NAMALWA (cell line): ENCODE measurements at regions not wholly inside any gene's neighbourhood (a gene's known extent, or its start where the extent isn't known, plus 50 kb on each side); places are given as distances from the start of the nearest gene placed in this dataset.

Experiments used
- DNase-seq: peaks from one replicate; pipeline ENCODE4 v3.0.0-alpha.2; 2015; ENCODE audit warnings: low spot score

- no peak for DNase-seq
Observed at GRCh38 chrX:69110116-69110530, 55.1 kb downstream of the PJA1 start.

GRCh38 chrX:69109706-69110105 is 55.5 kb downstream of the PJA1 start:
- DNase-seq = no peak

DNA sequence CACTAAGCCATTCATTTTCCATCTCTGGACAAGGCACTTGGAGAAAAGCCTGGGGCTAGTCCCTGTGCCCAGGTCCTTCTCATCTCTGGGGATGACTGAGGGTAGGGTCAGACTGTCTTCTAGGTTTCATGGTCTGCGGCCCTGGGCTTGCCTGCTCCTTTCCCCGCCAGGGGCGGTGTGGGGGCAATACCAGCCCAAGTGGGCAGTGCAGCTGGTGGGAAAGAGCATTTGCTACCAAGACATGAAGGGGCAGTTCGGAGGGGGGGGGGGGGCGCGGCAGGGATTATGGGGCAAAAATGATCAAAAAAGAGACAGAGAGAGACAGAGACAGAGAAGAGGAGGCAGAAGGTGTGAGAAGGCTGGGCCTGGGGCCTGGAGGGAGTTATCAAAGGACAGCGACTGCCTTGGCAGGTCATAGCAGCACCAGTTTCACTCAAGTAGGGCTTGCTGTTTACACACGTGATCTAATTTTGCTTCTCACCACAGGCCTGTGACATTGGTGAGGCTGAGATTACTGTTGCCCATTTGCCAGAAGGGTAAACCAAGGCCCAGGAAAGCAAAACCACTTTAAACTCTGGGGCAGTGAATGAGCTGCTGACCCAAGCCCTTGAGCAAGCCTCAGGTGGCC is 56.1 kb downstream of the PJA1 start:
- DNase-seq = no peak

- no peak for DNase-seq
Observed at GRCh38 chrX:69107747-69108401, 57.4 kb downstream of the PJA1 start.

- DNase-seq = no peak
Observed at GRCh38 chrX:69107231-69107739, 58.0 kb downstream of the PJA1 start.

GRCh38 chrX:69104756-69105434 is 60.4 kb downstream of the PJA1 start:
- no peak for DNase-seq

DNA sequence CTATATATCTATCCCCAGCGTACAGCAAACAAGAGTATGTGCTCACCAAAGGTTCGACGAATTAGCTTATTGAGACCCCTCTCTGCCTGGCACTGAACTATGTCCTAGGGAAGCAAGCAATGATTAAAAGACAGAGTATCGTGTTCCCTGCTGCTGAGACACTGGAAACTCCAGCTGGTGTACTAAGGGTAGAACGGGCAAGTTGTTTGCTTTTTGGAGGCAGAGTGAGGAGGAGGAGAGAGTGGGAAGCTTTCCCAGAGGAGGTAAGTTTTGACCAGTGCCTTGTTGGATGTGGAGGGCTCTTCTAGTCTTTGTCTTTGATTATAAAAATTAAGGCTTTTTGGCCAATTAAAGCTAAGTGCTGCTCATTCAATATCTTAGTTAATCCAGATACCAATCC is 61.7 kb downstream of the PJA1 start:
- DNase-seq = no peak

- no peak for DNase-seq
Observed at GRCh38 chrX:69102612-69103194, 62.5 kb downstream of the PJA1 start.

GRCh38 chrX:69101683-69102251 is 63.5 kb downstream of the PJA1 start:
- DNase-seq = no peak

GRCh38 chrX:69100478-69100877 is 64.8 kb downstream of the PJA1 start:
- no peak for DNase-seq

GRCh38 chrX:69097451-69098236 is 67.6 kb downstream of the PJA1 start:
- no peak for DNase-seq

- no peak for DNase-seq
Observed at GRCh38 chrX:69096963-69097362, 68.3 kb downstream of the PJA1 start.

- no peak for DNase-seq
Observed at GRCh38 chrX:69094977-69095669, 70.1 kb downstream of the PJA1 start.

DNA sequence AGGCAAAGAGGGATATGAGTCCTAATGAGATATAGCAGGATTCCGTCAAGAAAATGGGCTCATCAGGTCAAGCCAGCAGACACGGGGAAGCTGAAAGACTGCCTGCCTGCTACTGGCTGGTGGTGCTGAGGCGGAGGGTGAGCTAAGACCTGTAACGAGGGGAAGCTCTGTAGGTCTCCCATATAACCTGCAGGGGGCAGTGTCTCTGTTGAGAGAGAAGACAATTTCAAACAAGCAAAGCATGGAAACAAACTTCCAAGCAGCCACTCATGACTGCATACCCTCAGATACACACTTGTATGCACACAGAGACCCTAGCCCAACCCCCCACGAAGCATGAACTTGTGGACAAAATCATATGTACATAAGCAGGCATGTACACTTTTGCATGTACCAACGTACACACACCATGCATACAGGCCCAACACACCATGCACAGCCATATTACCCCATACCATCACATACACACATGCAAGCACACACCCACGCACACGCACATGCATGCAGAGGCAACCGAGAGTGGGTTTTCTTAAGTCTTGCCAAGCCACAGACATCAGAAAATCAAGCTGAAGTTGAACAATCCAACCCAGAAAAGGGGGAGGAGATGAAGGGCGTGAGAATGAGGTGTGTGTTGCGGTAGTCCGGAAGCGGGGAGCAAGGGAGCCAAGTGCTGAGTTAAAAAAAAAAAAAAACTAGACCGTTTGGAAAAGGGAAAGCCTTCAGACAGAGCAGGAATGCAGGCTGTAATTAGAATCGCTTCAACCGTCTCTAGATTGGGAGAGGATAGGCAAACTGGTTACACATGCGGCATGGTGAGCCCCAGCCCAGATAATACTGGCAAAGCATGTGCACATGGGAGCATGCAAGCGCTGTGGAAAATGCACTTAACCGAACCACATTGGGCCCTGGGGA is 71.0 kb downstream of the PJA1 start:
- peak; percentile 44 for DNase-seq

DNA sequence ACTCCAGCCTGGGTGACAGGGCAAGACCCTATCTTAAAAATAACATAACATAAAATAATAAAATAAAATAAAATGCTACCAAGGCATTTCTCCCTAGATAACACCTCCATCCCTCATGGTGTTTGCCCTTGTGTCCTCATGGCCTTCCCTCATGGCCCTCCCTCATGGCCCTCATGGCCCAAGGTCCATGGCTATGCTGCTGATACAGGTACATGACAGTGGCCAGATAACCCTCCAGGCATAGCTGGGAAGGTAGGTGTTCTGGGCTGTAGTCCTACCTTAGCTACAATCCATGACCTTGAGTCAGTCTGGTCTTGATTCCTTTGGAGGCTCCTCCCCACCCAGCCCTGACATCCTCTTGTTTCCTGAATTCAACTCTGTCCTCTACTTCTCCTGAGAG is 75.2 kb downstream of the PJA1 start:
- no peak for DNase-seq

- no peak for DNase-seq
Observed at GRCh38 chrX:69089203-69089602, 76.0 kb downstream of the PJA1 start.

DNA sequence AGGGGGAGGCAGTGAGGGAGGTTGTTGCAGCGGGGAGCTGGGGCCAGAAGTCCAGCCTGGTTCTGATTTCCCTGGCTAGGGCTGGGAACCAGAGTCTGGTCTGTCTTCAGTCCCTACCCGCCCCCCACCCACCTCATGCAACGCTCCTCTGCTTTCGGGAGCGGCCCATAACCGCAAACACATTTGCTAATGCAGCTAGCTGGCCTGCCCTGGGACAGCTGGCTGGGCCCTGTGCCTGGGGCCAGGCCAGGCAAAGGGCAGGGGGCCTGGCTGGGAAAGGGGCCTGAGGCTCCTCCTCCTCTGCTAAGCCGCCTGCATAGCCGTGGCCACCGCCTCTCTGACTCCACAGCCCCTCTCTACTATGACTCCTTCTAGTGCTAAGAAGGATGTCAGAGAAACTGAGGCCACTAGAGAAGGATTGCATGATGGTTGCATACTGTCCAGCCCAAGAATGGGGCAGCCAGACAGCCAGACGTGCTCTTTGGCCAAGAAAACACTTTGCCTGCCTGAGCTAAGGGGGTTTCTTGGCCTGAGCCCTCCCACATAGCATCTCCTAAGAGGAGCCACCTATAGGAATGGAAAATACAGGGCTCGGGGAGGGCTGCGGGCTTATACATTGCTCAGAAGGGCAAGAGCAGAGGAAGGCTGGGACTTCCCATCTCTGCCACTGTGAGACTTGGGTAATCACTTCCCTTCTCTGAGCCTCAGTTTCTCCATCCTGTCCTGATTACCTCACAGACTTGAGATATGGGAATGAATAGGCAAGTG is 76.9 kb downstream of the PJA1 start:
- no peak for DNase-seq

- DNase-seq = no peak
Observed at GRCh38 chrX:69085826-69086225, 79.4 kb downstream of the PJA1 start.

DNA sequence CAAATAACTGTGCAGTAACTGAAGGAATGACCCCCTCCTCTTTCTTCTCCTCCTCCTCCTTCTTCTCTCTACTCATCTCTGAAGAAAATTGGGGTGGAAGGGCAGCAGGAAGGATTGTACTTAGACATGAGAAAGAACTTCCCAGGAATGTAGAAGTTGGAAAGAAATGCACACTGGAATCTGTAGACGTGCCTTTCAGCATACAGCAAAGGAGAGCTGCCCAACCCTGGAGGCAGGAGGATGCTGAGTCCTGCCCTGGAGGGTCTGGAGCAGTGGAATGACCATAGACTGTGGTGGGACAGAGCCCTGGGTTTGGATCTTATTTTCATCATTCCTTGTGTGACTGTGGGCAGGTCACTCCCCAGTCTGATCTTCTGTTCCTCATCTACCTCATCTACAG is 80.1 kb downstream of the PJA1 start:
- no peak for DNase-seq
